HCEC 1CT (cell line): ENCODE measurements at regions not wholly inside any gene's neighbourhood (a gene's known extent, or its start where the extent isn't known, plus 50 kb on each side); places are given as distances from the start of the nearest gene placed in this dataset.
A peak's percentile ranks its signal among the peaks of the same experiment; 100 is the strongest.
"Not testable (repeated sequence)": the region's sequence is repeated elsewhere in the genome, so short reads cannot be mapped to it uniquely, and the experiment has no call there.

Experiments
- DNase-seq: peaks from one replicate; pipeline ENCODE4 v3.0.0-alpha.2; 2017

DNA sequence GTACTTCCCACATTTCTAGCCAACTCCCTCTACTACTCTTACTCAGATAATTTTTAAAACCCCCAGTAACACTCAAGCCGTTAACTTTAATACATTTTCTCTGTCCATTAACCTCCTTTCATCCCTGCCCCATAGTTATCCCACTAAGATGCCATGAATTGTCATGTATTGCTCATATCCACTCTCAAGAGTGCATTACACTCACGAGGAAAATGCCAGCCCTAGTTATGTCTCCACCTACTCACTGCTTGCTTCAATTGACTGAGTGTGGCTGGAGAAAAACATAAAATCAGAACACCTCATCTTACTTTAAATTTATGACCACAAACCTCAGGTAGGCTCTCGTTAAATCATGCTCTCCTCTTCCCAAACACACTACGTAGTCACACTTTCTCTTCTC, 324.1 kb upstream of the NPSR1 start:
- DNase-seq: no peak

DNA sequence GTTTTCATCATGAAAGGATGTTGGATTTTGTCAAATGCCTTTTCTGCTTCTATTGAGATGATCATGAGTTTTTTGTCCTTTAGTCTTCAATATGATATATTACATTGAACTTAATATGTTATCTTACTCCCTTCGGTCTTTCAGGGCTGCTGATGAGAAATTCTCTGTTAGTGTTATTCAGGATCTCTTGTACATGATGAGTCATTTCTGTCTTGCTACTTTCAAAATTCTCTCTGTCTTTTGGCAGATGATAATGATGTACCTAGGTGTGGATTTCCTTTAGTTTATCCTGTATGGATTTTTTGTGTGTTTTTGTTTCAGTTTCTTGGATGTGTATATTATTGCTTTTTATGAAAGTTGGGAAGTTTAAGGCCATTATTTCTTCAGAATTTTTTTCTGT, 320.9 kb upstream of the NPSR1 start:
- peak; percentile 23 for DNase-seq

DNA sequence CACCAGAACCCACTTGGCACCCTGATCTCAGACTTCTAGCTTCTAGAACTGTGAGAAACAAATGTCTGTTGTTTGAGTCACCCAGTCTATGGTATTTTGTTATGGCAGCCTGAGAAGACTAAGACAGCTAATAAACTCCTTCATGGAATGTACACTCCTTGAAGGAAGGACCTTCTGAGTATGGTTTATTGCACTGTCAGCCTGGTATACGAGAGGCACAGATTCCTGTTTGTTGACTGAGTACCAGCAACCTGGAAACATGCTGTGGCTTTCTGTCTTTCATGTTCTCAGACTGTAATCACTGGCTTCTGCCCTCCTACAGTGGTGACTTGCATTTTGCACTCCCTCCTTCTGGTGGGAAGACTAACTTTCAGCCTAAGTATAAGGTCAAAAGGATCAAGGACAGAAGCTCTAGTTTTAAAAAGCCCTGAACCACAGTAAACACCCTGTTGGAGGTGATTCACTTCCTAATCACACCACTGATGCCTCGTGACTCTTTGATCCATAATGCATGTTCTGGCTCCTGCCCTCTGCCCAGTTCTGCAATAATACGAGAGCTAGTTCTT, 319.0 kb upstream of the NPSR1 start:
- peak; percentile 85 for DNase-seq

DNA sequence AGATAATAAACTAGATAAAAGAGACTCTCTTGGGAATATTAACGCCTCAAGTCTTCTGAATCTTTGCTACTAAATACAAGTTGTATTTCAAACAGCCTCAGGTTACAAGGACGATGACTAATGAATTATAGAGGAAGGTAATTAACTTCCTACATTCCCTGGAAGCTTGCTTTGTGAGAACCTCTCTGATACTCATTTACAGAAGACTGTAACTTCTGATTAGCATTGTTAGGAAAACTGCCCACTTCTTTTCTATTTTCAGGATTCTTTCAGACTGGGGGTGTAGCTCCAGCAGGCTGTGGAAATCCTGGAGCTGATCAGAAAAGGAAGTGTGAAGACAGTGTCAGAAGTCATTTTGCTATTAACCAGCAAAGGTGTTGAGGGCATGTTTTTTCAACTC, 316.7 kb upstream of the NPSR1 start:
- no peak for DNase-seq

DNA sequence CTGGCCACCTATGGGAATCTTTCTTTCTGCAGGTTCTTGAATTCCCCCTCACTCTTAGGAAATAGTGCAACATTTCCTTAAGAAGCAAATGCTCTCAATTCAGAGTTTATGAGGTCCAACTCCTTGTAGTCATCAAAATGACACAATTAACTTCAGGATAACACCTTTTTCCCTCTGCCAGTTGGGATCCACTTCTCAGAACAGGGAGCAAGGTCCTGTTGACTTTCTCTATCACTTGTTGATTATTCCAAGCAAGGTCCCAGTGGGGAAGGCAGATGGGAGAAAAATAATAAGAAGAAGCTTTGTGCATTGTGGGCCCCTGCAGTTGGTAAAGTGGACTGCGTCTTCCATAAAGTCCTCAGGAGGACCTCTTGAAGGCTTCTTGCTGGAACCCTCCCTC, 315.6 kb upstream of the NPSR1 start:
- no peak for DNase-seq

DNA sequence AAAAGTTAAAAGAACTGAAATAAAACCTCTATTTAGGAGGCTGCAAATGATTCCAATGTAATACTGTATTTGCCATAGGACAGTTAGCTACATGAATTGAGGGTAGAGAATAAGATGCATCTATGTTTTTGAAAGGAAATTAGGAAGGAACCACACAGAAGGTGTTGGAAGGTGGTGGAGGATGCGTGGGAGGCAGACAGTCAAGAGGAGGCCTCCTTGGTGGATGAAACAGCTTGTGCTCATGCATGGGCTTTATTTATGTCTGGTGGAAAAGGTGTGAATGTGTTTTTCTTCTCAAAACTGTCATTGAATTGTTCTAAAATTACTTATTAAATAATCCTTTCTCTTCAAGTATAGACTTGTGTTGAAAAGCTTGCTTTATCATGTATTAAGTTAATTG, 314.4 kb upstream of the NPSR1 start:
- no peak for DNase-seq

DNA sequence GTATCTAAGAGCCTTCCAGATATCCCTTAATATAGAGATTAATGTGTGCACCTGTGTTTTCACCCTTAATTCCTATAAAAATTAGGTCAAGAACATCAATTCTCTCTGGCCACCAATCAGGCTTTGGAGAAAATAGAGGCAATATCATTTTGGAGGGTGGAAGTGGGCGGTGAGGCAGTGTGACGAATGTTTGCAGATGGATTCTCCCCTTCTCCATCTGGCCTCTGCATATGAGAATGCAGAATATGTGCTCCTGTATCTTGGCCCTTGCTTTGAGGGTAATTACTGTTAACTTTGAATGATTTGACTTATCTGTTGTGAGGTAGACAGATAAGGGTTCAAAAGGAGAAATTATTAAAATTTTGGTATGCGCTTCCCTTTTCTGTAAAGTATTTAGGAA, 304.0 kb upstream of the NPSR1 start:
- DNase-seq: no peak

DNA sequence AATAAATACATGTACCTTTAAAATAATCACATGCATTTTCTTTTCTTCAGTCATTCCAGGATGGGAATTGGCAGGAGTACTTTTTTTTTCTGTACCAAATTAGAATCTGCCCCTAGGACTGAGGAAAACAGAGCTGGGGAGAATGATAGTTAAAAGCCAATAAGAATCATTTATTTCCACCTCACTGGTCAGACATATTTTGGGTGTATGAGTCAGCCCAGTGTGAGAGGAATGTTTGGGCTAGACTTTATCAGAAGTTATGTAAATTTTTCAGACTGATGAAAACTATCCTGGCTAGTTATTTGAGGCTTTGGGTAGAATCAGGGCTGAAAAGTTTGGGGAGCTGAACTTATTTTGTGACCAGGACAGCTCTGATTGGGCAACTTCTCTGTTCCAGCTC, 303.1 kb upstream of the NPSR1 start:
- peak; percentile 27 for DNase-seq

DNA sequence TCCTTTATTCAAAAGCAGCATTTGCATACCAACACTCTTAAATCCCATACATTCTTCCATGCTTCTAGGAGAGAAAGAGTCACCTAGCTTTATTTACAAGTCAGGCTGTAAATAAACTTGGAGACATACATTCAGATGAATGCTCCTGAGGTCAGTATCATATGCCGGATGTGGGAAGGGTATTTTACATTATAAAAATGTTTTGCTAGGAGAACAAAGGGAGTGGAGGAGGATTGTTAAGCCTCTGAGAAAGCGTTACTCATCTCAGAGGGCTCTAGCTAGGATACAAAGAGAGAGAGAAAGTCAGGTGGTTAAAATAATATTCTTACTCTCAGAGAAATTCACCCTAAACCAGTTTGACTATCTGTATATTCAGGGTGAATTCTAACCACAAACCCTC, 300.9 kb upstream of the NPSR1 start:
- no peak for DNase-seq

DNA sequence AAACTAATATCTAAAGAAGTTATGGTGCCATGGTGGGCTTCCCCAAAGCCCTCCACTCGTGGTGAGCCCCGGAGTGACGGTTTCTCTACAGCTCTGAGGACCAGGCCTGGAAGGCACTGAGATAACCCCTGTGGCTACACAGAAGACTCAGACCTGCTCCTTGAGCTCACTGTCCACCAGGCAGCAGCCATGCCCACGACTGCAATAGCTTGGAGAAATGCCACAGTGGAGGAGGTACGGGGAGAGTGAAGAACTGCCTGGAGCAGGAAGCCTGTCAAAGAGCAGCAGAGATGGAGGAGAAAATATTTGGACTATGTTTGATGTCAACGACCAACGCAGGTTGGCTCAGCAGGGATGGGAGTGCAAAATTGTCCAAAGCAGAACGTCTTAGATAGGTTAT, 300.1 kb upstream of the NPSR1 start:
- no peak for DNase-seq

DNA sequence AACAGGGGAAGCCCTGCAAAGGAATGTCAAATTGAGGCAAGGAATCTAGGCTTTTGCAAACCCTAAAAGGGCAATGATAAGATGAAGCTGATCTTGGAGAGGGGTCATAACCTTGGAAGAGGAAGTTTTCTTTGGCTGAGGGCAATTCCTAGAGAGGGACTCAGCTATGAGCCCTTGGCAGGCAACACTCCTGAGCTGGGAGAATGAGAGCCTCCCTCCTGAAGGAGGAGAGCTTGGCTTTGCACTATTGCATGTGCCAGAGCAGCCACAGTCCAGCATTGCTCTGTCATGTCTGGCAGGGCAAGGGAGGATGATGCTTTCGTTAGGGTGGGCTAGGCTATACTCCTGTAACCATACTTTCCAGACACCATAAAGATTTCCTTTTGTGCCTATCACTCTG, 299.4 kb upstream of the NPSR1 start:
- DNase-seq: not testable (repeated sequence)

DNA sequence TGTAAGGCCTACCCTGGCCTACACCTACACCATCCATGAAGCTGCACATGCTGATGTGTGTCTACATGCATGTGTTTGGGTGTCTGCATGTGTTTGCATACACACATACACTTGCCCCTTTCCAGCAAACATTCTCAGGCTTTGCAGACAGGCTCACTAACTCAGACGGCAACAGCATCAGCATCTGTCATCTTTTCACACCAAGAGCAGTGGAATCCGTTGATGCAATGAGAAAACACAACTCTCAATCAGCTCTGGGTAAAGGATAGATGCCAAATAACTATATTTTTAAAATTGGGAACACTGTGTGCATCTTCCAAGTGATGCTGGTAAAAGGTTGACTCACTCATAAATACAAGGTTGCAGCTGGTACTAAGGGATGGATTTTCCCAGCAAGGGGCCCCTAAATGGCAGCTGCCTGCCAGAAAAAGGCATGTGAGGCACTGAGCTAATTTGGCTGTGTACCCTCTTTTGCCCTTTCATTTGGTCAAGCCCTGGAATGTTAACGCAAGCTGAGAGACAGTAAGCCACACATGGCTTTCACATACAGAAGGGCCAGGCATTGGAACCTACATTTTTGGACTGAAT, 296.3 kb upstream of the NPSR1 start:
- no peak for DNase-seq

DNA sequence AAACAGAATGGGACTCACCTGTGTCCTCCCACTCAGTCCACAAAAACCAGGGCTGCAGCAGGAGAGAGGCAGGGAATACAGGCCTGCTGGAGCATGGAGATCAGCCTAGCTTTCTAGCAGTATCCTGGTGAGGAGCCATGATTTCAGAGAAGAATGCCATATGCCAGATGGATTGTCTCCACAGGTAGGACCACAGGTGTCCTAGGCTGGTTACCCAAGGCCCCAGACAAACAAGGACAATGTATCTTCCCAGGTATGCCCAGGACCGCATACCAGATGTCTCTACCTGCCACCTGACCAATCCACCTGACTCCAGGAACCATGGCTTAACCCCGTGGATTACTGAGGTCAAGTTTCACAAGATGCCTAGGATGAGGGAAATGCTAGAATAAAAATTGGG, 295.4 kb upstream of the NPSR1 start:
- DNase-seq: no peak

DNA sequence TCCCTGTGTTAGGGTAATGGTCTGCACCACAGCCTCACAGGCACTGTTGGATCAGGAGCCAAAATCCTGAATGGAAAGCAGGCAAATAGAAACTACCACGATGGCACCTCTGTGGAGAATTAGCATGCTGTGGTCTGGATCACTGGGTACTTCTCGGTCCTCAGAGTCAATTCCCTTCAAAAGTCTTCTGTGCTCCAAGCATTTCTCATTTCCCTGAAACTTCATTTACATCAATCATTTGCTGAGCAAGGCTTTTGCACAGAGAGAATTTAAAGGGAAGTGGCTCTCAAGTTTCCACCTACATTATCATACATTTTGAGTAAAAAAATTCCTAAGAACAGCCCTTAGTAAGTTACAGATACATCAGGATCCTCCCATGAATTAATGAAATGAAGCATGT, 293.9 kb upstream of the NPSR1 start:
- no peak for DNase-seq

DNA sequence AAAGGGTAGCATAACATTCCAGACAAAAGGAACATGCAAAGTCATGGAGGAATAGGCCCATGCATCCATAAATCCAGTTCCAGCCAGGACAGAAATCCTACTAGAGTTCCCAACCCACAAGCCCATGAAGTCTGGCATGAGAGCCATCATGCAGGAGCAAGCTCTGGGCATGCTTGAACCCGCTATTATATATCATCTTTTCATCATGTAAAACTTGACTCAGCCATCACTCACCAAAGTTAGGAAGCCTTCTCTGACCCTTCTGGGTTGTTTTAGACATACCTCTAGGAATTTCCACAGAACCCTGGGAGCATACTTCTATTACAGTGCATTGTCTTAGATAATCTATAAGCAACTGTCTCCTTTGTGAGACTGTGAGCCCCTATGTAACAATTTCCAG, 293.0 kb upstream of the NPSR1 start:
- DNase-seq: no peak

DNA sequence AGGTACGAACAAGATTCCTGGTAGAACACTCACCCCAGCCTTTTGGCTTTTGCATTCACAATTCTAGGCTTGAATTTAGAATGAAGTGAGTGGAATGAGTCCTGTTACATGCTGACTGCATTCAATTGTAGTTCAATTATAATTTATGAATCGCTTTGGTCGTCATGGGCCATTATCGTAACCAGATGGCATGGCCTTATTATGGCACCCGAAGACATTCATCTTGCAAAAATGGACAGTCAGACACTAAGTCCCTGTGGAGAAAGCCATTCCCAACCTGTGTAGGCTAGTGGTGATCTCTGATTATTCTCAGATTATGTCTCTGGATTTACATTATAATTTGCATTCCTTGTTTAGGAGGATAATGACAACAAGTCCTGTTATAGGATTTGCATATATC, 292.4 kb upstream of the NPSR1 start:
- DNase-seq: no peak

DNA sequence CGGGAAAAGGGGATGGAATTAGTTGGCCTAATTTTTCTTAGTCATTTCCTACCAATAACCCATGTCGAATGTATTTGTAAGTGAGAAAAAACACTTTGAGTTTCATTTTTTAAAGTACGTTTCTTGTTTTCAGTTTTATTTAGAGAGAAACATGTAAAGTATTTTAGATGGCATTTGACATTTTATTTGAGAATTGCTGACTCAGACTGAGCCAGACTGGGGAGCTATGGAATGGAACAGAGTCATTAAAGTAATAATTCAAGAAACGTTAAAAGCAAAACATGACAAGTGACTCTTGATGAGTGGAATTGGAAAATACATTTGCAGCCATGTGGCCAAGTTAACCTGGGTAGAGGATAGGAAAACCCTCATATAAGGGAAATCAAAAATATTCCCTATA, 286.1 kb upstream of the NPSR1 start:
- DNase-seq: no peak

DNA sequence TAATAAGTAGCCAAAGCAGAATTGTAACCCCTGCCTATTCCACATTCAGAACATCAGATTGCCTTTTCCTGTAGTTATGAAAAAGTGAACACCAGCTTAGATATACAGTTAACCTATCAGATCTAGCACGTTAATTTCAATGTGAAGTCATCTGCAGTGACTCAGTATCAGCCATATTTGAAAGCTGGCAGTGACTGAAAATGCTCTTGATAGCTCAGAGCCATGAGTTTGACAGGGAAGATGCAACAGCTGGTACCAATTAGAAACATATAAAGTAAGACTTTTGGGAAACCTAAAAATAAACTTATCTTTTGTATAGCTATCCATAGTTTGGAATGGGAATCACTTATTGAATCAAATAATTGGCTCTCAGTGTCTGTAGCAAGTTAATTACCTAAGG, 284.1 kb upstream of the NPSR1 start:
- DNase-seq: no peak

DNA sequence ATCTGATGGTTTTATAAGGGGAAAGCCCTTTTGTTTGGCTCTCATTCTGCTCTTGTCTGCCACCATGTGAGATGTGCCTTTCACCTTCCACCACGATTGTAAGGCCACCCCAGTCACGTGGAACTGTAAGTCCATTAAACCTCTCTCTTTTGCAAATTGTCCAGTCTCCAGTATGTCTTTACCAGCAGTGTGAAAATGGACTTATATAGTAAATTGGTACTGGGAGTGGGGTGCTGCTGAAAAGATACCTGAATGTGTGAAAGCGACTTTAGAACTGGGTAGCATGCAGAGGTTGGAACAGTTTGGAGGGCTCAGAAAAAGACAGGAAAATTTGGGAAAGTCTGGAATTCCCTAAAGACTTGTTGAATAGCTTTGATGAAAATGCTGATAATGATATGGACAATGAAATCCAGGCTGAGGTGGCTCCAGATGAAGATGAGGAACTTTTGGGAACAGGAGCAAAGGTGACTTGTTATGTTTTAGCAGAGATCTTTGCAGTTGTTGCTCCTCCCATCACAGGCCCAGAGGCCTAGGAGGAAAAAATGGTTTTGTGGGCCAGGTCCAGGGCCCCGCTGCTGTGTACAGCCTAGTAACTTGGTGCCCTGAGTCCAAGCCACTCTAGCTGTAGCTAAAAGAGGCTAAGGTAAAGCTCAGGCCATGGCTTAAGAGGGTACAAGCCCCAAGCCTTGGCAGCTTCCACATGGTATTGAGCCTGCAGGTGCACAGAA, 275.7 kb upstream of the NPSR1 start:
- no peak for DNase-seq

DNA sequence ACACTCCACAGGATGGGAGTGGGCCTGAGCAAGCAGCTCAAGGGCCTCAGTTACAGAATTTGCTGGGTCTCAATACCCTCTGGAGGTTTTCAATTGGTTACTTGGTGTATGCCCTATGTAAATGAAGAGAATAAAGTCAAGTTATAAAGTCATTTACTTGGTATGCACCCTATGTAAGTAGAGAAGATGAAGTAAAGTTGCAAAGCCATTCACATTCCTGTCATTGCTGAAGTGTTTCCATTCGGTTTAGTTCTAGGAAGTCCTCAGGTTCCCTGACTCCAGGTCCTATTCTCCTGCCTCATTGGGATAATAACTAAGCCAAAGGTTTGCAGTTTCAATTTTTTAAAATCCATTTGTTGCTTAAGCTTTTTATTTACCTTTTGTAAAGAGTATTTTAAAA, 272.6 kb upstream of the NPSR1 start:
- no peak for DNase-seq

DNA sequence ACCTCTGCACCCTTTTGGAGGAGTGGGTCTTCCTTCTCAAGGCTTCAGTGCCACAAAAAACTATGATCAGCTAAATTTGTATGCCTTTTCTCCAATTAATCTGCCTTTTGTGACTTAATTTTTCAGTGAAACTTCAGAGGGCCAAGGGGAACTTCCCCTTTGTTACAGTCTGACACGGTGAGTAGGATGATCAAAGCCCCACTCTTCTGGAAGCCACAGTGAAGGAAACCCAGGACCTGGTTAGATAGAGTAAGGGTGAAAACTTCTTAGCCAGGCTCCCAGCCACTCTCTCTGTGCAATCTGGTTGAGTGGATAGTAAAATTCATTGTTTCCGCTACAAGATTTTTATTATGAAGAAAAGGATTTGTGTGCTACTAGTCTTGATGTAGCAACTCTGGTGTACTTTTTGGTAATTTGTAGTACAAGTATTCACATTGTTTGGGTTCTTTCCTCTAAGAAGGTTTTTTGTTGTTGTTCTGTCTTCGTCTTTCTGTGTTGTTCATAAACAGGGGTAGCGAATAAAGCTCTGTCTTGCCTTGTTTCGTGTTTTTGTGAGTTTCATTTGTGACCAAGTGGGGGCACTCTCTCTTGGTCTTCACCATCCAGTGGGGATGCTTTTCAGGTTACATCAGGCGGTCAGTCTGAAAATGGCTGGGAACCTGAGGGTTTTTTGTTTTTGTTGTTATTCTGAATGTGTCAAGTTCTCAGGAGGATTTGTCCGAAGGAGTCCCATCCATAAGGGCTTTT, 268.5 kb upstream of the NPSR1 start:
- DNase-seq: no peak

DNA sequence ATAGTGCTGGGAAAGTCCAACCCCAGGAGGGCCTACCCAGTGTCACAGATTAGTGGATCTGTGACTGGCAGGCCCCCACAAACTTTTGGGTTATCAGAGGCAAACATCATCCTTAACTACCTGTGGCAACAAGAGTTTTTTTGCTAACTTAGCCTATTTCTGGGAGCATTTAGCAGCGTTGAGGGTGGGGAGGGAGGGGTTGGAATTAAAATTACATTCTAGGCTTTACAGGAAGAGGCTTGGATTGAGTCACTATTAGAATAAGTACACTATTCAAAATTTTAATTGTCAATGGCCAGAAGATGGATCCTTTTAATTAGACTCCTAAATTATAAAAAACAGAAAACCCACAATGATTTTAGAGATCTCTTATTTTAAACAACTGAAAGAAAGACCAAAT, 267.9 kb upstream of the NPSR1 start:
- DNase-seq: no peak

DNA sequence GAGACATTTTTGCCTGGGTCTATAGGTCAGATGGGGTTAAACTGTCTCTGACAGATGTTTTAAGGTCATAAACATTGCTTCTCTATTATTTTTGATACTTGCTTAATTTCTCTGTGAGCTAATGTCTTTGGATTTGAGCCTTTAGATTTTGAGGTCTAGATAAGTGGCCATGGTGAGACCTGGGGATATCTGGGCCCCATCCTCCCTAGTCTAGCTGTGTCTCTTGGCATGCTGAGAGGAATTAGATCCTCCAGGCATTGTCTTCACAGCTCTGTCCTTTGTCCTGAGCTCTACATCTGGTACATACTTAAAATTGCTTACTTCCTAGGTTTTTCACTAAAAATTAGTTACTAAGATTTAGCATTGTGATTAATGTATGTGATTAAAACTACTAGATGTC, 265.0 kb upstream of the NPSR1 start:
- no peak for DNase-seq

DNA sequence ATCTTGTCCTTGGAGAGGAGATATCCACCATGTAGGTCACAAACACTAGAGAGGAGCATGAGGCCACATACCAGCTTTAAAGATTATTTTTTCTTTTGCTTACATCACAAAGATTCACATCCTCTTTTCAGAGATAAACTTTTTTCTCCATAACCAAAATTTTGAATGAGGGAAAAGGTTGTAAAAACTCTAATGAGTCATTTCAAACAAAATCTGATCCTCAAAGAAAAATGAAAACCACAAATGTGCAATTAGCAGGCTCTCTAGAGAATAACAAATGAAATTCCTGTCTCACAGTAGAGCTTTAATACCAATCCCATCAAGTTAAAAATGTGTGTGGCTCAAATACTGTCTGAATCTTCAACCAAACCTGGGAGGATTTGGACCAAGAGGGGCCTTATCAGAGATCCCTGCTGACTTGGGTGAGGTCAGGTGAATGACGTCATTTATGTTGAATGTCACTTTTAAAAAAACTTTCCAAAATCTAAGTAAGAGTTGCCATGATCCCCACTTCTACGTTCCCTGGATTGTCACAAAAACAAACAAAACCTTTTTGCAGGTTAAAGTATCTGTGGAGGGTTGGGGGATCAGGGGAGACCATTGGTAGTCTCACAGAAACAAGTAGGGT, 261.5 kb upstream of the NPSR1 start:
- DNase-seq: no peak
